Nucleus accumbens (tissue), 56 donors: ENCODE measurements at regions not wholly inside any gene's neighbourhood (a gene's known extent, or its start where the extent isn't known, plus 50 kb on each side); places are given as distances from the start of the nearest gene placed in this dataset.

ENCODE experiments used
- DNase-seq, 56 donors: peaks; one replicate each; lab custom pipeline; 2025; lab: John Stamatoyannopoulos, UW

GRCh38 chr4:31045724-31046318 is 325.7 kb downstream of the PCDH7 start:
- DNase-seq: peak in 6 of 56 donors; percentile 0 to 44 (median 2)

- no peak for DNase-seq
Measured at GRCh38 chr4:31051151-31051550, 331.0 kb downstream of the PCDH7 start.

GRCh38 chr4:31051565-31051964 is 331.4 kb downstream of the PCDH7 start:
- no peak for DNase-seq

DNA sequence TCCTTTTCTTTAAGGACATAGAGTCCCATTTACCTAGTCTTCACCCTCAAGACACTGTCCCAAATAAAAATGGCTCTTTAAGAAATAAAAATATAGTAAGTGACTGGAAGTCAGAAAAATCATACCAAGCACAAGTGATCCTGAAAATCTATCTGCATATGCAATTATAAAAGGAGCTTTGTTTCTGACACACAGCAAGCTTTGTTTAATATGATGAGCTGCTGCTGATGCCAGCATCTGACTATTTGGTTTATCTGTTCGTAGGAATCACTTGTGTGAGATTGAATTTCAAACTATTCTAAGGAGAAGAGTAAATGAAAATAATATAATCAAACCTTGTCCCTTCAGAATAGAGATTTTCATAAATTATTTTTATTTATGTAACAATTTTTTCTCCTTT is 332.4 kb downstream of the PCDH7 start:
- peak in 2 of 56 donors; percentile 0 to 2 for DNase-seq

- DNase-seq: no peak
Measured at GRCh38 chr4:31053451-31053850, 333.3 kb downstream of the PCDH7 start.

GRCh38 chr4:31054295-31054694 is 334.1 kb downstream of the PCDH7 start:
- DNase-seq: no peak

GRCh38 chr4:31058656-31059055 is 338.5 kb downstream of the PCDH7 start:
- no peak for DNase-seq

GRCh38 chr4:31059753-31060522 is 339.8 kb downstream of the PCDH7 start:
- DNase-seq: no peak

DNA sequence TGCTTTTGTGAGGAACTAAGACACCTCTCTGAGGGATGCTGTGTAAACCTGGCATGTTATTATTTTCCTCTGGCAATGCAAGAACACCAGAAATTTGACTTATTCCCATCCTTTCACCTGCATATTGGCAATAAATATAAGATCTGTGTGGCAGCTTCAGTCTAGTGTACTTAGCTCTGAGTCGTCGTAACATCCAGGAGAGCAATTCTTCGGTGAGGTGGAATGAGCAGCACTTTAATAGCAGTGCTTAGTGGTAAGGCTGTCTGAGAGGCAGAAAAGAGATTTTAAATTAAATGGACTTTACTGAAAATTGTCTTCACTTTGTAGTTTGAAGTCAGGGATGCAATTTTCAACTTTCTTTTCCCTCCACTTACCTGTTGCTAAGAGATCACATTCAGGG is 344.9 kb downstream of the PCDH7 start:
- no peak for DNase-seq

DNA sequence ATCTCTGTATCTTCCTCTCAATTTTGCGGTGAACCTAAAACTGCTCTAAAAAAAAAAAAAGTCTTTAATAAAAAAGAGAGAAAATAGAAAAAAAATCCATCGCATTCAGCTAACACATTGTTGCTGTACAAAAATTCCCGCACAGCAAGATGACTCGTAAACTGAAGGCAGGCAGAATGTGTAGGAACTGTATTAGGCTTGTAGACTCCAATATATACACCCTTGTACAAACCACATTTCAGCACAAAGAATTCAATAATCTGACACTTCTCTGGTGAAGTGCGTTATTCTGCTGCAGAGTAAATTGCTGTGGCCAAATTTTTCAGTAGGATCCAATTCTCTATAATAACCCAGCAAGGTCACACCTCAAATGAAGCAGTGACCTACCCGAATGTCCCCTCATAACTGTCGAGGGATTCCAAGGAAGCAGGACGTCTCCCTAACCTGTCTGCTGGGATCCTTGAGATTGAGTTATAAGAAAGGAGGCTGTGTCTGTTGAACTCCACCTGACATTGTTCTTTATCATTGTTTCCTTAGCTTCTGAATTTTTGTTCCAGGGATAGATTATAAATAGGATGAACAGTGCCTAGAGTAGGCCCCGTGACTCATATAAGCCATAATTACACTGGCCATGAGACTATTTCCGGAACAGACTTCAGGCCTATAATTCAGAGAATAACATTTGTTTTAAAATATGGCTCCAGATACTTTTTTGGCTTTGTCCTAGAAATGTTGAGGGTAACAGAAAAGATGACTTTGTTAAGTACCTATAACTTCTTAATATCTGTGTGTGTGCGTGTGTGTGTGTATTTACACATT is 348.3 kb downstream of the PCDH7 start:
- DNase-seq: no peak

DNA sequence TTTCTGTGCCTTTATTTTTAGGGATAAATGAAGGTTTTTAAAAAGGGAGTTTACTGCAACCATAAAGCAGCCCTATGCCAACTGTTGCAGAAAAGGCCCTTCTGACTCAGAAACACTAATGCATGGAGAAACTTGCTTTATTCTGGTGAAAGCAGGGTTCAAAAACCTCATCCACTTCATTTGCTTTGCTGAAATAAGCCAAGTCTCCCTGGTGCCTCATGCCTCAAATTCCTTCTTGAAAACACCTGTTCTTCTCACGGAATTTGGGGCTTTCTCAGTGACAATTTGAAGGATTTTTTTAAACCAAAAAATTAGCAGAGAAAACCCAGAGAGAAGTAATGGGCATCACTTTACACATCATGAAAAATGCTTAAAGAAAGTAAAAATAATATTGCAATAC is 349.0 kb downstream of the PCDH7 start:
- no peak for DNase-seq

DNA sequence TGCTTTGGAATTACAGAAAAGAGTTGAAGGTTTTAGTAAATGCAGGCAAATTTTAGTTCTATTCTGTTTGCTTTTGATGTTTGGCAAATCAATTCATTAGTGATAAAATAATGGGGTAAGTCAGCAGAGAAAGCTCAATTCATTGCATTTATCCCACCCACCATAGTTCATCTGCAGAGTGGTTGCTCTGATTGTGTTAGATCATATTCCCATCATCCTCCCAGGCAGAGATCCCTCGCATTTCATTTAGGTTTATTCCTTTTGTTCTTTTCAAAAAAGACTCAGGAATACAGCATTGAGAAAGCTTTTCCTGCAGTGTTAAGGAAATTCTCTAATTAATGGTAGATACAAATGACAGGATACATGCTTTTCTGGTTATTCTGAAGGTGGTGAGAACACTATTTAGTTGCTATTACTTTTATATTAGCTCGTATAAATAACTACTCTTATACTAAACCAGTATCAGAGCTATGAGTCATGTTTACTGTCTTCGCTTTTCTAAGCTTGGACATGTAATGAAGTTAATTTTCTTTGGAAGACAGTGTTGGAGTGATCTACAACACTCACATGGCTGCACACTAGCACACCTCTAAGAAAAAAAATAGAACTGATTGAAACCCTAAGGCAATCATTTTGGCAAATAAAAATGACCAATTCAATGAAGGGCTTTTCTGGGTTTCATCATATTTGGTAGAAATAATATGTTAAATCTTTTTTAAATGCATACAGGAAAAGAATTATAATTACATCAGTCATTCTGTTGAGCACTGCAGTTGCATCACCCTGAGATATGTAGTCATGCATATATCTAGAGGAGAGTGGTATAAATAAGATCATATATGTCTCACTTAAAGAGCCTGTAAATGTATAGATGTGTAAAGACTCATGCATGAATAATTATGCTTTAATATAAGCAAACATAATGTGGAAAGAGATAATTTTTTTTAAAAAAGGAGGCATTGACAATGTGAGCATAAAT is 351.6 kb downstream of the PCDH7 start:
- DNase-seq: no peak

DNA sequence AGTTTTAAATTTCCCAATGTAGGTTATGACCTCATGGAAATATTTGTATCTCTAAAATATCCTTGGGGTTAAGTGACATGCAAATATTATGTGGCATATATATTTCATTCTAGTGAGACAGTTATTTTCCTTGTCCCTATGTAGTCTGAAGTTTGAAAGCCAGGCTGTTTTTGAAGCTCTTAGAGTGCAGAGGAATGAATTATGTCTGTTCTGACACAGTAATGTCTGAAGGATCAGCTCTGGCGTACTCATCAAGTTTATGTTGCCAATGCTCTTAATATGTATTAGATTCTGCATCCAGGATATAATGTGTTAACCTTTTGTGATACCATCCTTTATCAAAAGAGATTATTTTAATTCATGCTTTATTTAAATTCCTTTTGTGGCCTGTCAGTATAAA is 355.8 kb downstream of the PCDH7 start:
- DNase-seq: no peak

GRCh38 chr4:31078661-31079060 is 358.5 kb downstream of the PCDH7 start:
- DNase-seq: no peak

GRCh38 chr4:31080887-31081286 is 360.7 kb downstream of the PCDH7 start:
- no peak for DNase-seq

DNA sequence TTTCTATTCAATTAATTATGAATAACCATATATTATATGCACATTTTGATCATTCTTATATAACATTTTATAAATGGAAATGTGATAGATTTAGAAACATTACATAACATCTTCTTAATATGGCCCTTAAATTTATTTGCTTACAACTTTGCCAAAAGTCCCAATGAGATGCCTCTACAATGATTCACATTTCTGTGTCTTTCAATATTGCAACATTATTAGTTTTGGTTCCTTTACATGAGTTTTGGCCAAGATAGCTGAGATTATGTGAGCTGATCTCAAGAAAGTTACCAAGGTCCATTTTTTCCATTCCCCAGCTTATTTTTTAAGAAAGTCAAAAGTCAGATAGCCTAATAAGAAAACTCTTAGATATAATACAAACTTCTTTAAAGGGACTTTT is 361.2 kb downstream of the PCDH7 start:
- DNase-seq: no peak

- DNase-seq: no peak
Measured at GRCh38 chr4:31083456-31083855, 363.3 kb downstream of the PCDH7 start.

GRCh38 chr4:31084806-31085416 is 364.7 kb downstream of the PCDH7 start:
- no peak for DNase-seq

- DNase-seq: no peak
Measured at GRCh38 chr4:31085689-31086088, 365.5 kb downstream of the PCDH7 start.
